ENCODE measurements at regions not wholly inside any gene's neighbourhood (a gene's known extent, or its start where the extent isn't known, plus 50 kb on each side); places are given as distances from the start of the nearest gene placed in this dataset.
"Not testable (repeated sequence)": the region's sequence is repeated elsewhere in the genome, so short reads cannot be mapped to it uniquely, and the experiment has no call there.

- peaks cover 8% of the 10 kb centered on the region for H3K4me1 ChIP-seq (ENCODE audit: low read depth)
- no peaks in the 10 kb centered on the region for H3K9me3 ChIP-seq
- no peak overlapping the region for H3K4me3 ChIP-seq
- no peak for TF ChIP-seq CTCF (IDR thresholded peaks at IDR 0.05)
- DNase-seq: no peak
- no peaks in the 10 kb centered on the region for H3K36me3 ChIP-seq (ENCODE audit: low read depth)
- intact Hi-C loops (cut with DNase I, micrococcal nuclease): no loop called here
- ATAC-seq: peak; percentile 67
These were observed 227.6 kb downstream of the FAM43A start for GRCh38 chr3:194913316-194913715.

GRCh38 chr3:194924889-194925288 lies 239.2 kb downstream of the FAM43A start:
- not testable (repeated sequence) for H3K4me3 ChIP-seq, ATAC-seq, H3K9me3 ChIP-seq

GRCh38 chr3:194925614-194926013 lies 239.9 kb downstream of the FAM43A start:
- DNase-seq (no peak), ATAC-seq (no peak)
- no peaks in the 10 kb centered on the region for H3K36me3 ChIP-seq (ENCODE audit: low read depth)
- intact Hi-C loops (cut with DNase I, micrococcal nuclease): no loop called here
- no peak for TF ChIP-seq CTCF (IDR thresholded peaks at IDR 0.05)
- H3K4me3 ChIP-seq: no peak overlapping the region
- no peaks in the 10 kb centered on the region for H3K4me1 ChIP-seq (ENCODE audit: low read depth)
- H3K9me3 ChIP-seq: no peaks in the 10 kb centered on the region

More at GRCh38 chr3:194924889-194925288, 239.2 kb downstream of the FAM43A start:
- H3K36me3 ChIP-seq (ENCODE audit: low read depth); H3K4me1 ChIP-seq (ENCODE audit: low read depth); intact Hi-C loops (cut with DNase I, micrococcal nuclease); DNase-seq: not testable (repeated sequence)

GRCh38 chr3:194928227-194928626 lies 242.5 kb downstream of the FAM43A start:
- DNase-seq: no peak
- ATAC-seq: no peak
- no peak for TF ChIP-seq CTCF (IDR thresholded peaks at IDR 0.05)

GRCh38 chr3:194928831-194929577 lies 243.3 kb downstream of the FAM43A start:
- Histone ChIP-seq H3K36me3 (ENCODE audit: low read depth) (no peaks in the 10 kb centered on the region), H3K4me1 (ENCODE audit: low read depth) (no peaks in the 10 kb centered on the region), H3K4me3 (no peak overlapping the region), H3K9me3 (no peaks in the 10 kb centered on the region)
- intact Hi-C loops (cut with DNase I, micrococcal nuclease): no loop called here
- DNase-seq: peak in 1 of 3 donors; percentile 24
- peak; percentile 39 for ATAC-seq
- no peak for TF ChIP-seq CTCF (IDR thresholded peaks at IDR 0.05)

More at GRCh38 chr3:194928227-194928626, 242.5 kb downstream of the FAM43A start:
- Histone ChIP-seq H3K4me1 (ENCODE audit: low read depth) (no peaks in the 10 kb centered on the region), H3K4me3 (no peak overlapping the region), H3K9me3 (no peaks in the 10 kb centered on the region), H3K36me3 (ENCODE audit: low read depth) (no peaks in the 10 kb centered on the region)
- intact Hi-C loops (cut with DNase I, micrococcal nuclease): no loop called here

GRCh38 chr3:194929578-194929960 lies 243.9 kb downstream of the FAM43A start:
- intact Hi-C loops (cut with DNase I, micrococcal nuclease): no loop called here
- no peak for ATAC-seq
- Histone ChIP-seq H3K9me3 (no peaks in the 10 kb centered on the region), H3K4me1 (ENCODE audit: low read depth) (no peaks in the 10 kb centered on the region), H3K36me3 (ENCODE audit: low read depth) (no peaks in the 10 kb centered on the region), H3K4me3 (no peak overlapping the region)
- no peak for TF ChIP-seq CTCF (IDR thresholded peaks at IDR 0.05)
- DNase-seq: no peak
